IMR-90 (cell line): ENCODE measurements at regions not wholly inside any gene's neighbourhood (a gene's known extent, or its start where the extent isn't known, plus 50 kb on each side); places are given as distances from the start of the nearest gene placed in this dataset.

Experiments used
- ATAC-seq: fragments of 200-7000 bp; cut with Tn5 transposase; 2 replicates; pipeline ENCODE4 v1.9.1; 2020; ENCODE audit warnings: low read depth, mild to moderate bottlenecking, moderate library complexity
- BruUV-seq: library from RNA; stranded (reverse); fragments of 400-500 nt; replicated peaks from 2 replicates; lab custom pipeline; 2021; lab: Mats Ljungman, UMichigan
- CTCF ChIA-PET: fragments of 300-600 bp; formaldehyde crosslinking; extraction: SDS; loops from one replicate; lab custom pipeline; 2021; ENCODE audit warnings: antibody characterized with exemption; lab: Yijun Ruan, JAX
- POLR2A ChIA-PET: fragments of 300-600 bp; sonication (Branson Sonifier 250); formaldehyde crosslinking; loops from one replicate; lab custom pipeline; 2022; ENCODE audit warnings: antibody characterized with exemption; ENCODE audit not compliant: unreplicated experiment; lab: Charles Lee
- DNase-seq: peaks from one replicate; pipeline ENCODE4 v3.0.0; 2013
- H2AFZ ChIP-seq: replicated peaks from 2 replicates; pipeline ENCODE3; 2013; ENCODE audit warnings: low read length, mild to moderate bottlenecking; ENCODE audit not compliant: poor library complexity
- H2AK5ac ChIP-seq: 2 replicates; pipeline ENCODE4 v1.6.1; 2013; ENCODE audit warnings: low read depth, low read length, inconsistent platforms
- H2AK9ac ChIP-seq: replicated peaks from 2 replicates; pipeline ENCODE3; 2013; ENCODE audit warnings: mild to moderate bottlenecking, low read depth, low read length, moderate library complexity; ENCODE audit not compliant: poor library complexity
- H2BK120ac ChIP-seq: 2 replicates; pipeline ENCODE4 v1.6.1; 2013; ENCODE audit warnings: low read depth, low read length, inconsistent platforms
- H2BK15ac ChIP-seq: 3 replicates; pipeline ENCODE4 v1.6.1; 2013; ENCODE audit warnings: low read depth, low read length, inconsistent platforms
- H2BK20ac ChIP-seq: 2 replicates; pipeline ENCODE4 v1.6.1; 2013; ENCODE audit warnings: low read depth, mild to moderate bottlenecking, inconsistent platforms, low read length, moderate library complexity
- H2BK5ac ChIP-seq: 2 replicates; pipeline ENCODE4 v1.6.1; 2013; ENCODE audit warnings: mild to moderate bottlenecking, low read depth, low read length, inconsistent platforms; ENCODE audit not compliant: poor library complexity, severe bottlenecking
- H3K14ac ChIP-seq: replicated peaks from 2 replicates; pipeline ENCODE4 v1.6.1; 2013; ENCODE audit warnings: low read depth, low read length, inconsistent platforms
- H3K18ac ChIP-seq: 2 replicates; pipeline ENCODE4 v1.6.1; 2013; ENCODE audit warnings: low read depth, low read length, control low read depth
- H3K23ac ChIP-seq: 2 replicates; pipeline ENCODE4 v1.6.1; 2013; ENCODE audit warnings: low read depth, low read length, inconsistent platforms
- H3K27ac ChIP-seq: 2 replicates; pipeline ENCODE4 v1.5.1; 2013; ENCODE audit warnings: mild to moderate bottlenecking, control low read depth, low read length; ENCODE audit not compliant: insufficient read depth
- H3K27me3 ChIP-seq: 2 replicates; pipeline ENCODE4 v1.6.1; 2013; ENCODE audit warnings: low read length; ENCODE audit not compliant: control insufficient read depth, insufficient read depth
- H3K36me3 ChIP-seq: 2 replicates; pipeline ENCODE4 v1.6.1; 2013; ENCODE audit warnings: low read length, mixed read lengths; ENCODE audit not compliant: control insufficient read depth, insufficient read depth
- H3K4ac ChIP-seq: 2 replicates; pipeline ENCODE4 v1.6.1; 2013; ENCODE audit warnings: low read depth, low read length, inconsistent platforms
- H3K4me1 ChIP-seq: 2 replicates; pipeline ENCODE4 v1.6.1; 2013; ENCODE audit warnings: low read length, mixed read lengths; ENCODE audit not compliant: control insufficient read depth, insufficient read depth
- H3K4me2 ChIP-seq: 2 replicates; pipeline ENCODE4 v1.6.1; 2013; ENCODE audit warnings: low read depth, mild to moderate bottlenecking, control low read depth, low read length, moderate library complexity
- H3K4me3 ChIP-seq: 2 replicates; pipeline ENCODE4 v1.5.1; 2013; ENCODE audit warnings: low read depth, mild to moderate bottlenecking, control low read depth, low read length, moderate library complexity; ENCODE audit not compliant: insufficient read depth
- H3K56ac ChIP-seq: 2 replicates; pipeline ENCODE4 v1.6.1; 2013; ENCODE audit warnings: low read length, inconsistent platforms; ENCODE audit not compliant: insufficient read depth; ENCODE audit errors: extremely low read depth
- H3K79me1 ChIP-seq, 2 experiments: 2 replicates each; pipeline ENCODE4 v1.6.1; 2013; ENCODE audit warnings: low read length in 2 of 2, inconsistent platforms in 1 of 2, low read depth in 1 of 2
- H3K9ac ChIP-seq: 2 replicates; pipeline ENCODE4 v1.6.1; 2013; ENCODE audit warnings: low read depth, low read length, control low read depth
- H3K9me1 ChIP-seq: 2 replicates; pipeline ENCODE4 v1.6.1; 2013; ENCODE audit warnings: low read length, inconsistent platforms; ENCODE audit not compliant: insufficient read depth
- H3K9me3 ChIP-seq: 2 replicates; pipeline ENCODE4 v1.6.1; 2013; ENCODE audit warnings: low read length; ENCODE audit not compliant: control insufficient read depth, insufficient read depth
- H4K20me1 ChIP-seq: 2 replicates; pipeline ENCODE4 v1.6.1; 2013; ENCODE audit warnings: low read length, inconsistent platforms; ENCODE audit not compliant: insufficient read depth
- H4K5ac ChIP-seq: 2 replicates; pipeline ENCODE4 v1.6.1; 2013; ENCODE audit warnings: mild to moderate bottlenecking, low read depth, low read length, control low read depth
- H4K8ac ChIP-seq, 2 experiments: 2 replicates each; pipeline ENCODE4 v1.6.1; 2013; ENCODE audit warnings: low read depth in 2 of 2, low read length in 2 of 2, control low read depth in 1 of 2, inconsistent platforms in 1 of 2
- H4K91ac ChIP-seq: 2 replicates; pipeline ENCODE4 v1.6.1; 2013; ENCODE audit warnings: low read depth, low read length, inconsistent platforms; ENCODE audit not compliant: insufficient read depth
- BHLHE40 ChIP-seq: fragments of 150-350 bp; IDR thresholded peaks from 2 replicates; pipeline ENCODE4 v1.6.1; 2016; ENCODE audit warnings: mild to moderate bottlenecking, low read depth, low read length
- CHD1 ChIP-seq: IDR thresholded peaks from 2 replicates; pipeline ENCODE4 v1.6.1; 2012; ENCODE audit warnings: low read depth, low read length, improper control_type of control experiment
- MAFK ChIP-seq: IDR thresholded peaks from 2 replicates; pipeline ENCODE4 v1.6.1; 2012; ENCODE audit warnings: low read depth, low read length, improper control_type of control experiment
- MAZ ChIP-seq: IDR thresholded peaks from 2 replicates; pipeline ENCODE4 v1.6.1; 2012; ENCODE audit warnings: low read depth, mild to moderate bottlenecking, low read length, improper control_type of control experiment, moderate library complexity, borderline replicate concordance
- MXI1 ChIP-seq: IDR thresholded peaks from 2 replicates; pipeline ENCODE4 v1.6.1; 2012; ENCODE audit warnings: low read depth, mild to moderate bottlenecking, low read length, moderate library complexity, borderline replicate concordance
- NFE2L2 ChIP-seq: fragments of 150-350 bp; IDR thresholded peaks from 2 replicates; pipeline ENCODE4 v1.6.1; 2016; ENCODE audit warnings: low read depth, mild to moderate bottlenecking, low read length
- USF2 ChIP-seq: fragments of 150-350 bp; IDR thresholded peaks from 2 replicates; pipeline ENCODE4 v1.6.1; 2017; ENCODE audit warnings: mild to moderate bottlenecking, antibody characterized with exemption, low read length, low read depth
- WGBS, 2 experiments: methylation state at CpG; one replicate each; pipeline versions ENCODE4 v1.1.5 to v1.1.7; 2013; ENCODE audit warnings: missing lambda C conversion rate in 2 of 2; ENCODE audit not compliant: insufficient read length in 1 of 2; ENCODE audit errors: extremely low coverage in 2 of 2; 5-methylcytosine and 5-hydroxymethylcytosine counted together
- dilution Hi-C: fragments of 300-500 bp; cut with HindIII; formaldehyde crosslinking; loops from one replicate; pipeline ENCODE4 v1.14.3; 2018; ENCODE audit warnings: low sequenced_read_pairs; ENCODE audit not compliant: unreplicated experiment
- in situ Hi-C: fragments of 300-500 bp; cut with MboI; formaldehyde crosslinking; loops from 3 replicates; pipeline ENCODE4 v1.14.3; 2019; ENCODE audit warnings: low sequenced_read_pairs, inconsistent platforms, mixed read lengths
- intact Hi-C: fragments of 100-400 bp; cut with micrococcal nuclease; formaldehyde crosslinking; loops from 2 replicates; pipeline ENCODE4 v1.10.0; 2022

GRCh38 chr10:78599122-78599853 lies 469.5 kb upstream of the ZMIZ1 start:
- H3K56ac ChIP-seq, result no peak overlapping the region
- ChIA-PET POLR2A (no interaction called here), CTCF (no interaction called here)
- H2AK5ac ChIP-seq, result no peak overlapping the region
- no peak overlapping the region for H2BK20ac ChIP-seq
- no peak overlapping the region for H4K8ac ChIP-seq
- H4K20me1 ChIP-seq, result no peaks in the 10 kb centered on the region
- BruUV-seq, result no TSS peak
- no peak overlapping the region for H3K18ac ChIP-seq
- no peak overlapping the region for H4K5ac ChIP-seq
- DNase-seq, result no peak
- H2BK120ac ChIP-seq, result no peak overlapping the region
- H2BK5ac ChIP-seq, result no peak overlapping the region
- no peak overlapping the region for H3K4me2 ChIP-seq
- H2AFZ ChIP-seq, result no peak overlapping the region
- H3K14ac ChIP-seq, result no peak overlapping the region
- dilution Hi-C loops (no loop called here), intact Hi-C loops (no loop called here), in situ Hi-C loops (no loop called here)
- no peak overlapping the region for H2BK15ac ChIP-seq
- no peak overlapping the region for H4K91ac ChIP-seq
- H3K27ac ChIP-seq, result no peak overlapping the region
- H3K36me3 ChIP-seq, result no peaks in the 10 kb centered on the region
- no peaks in the 10 kb centered on the region; the same call in 1 of the 2 replicates for H3K9me1 ChIP-seq
- no peak overlapping the region for H3K4ac ChIP-seq
- no peak overlapping the region for H2AK9ac ChIP-seq
- no peaks in the 10 kb centered on the region for H3K9me3 ChIP-seq
- no peak overlapping the region for H3K4me3 ChIP-seq
- no peak for TF ChIP-seq BHLHE40
- no peak for TF ChIP-seq MAZ
- no peak for TF ChIP-seq USF2
- no peak for TF ChIP-seq CHD1
- no peak for TF ChIP-seq MXI1
- no peak for TF ChIP-seq NFE2L2
- no peak for TF ChIP-seq MAFK
- H3K79me1 ChIP-seq, result no peaks in the 10 kb centered on the region
- peaks cover 29% of the 10 kb centered on the region for H3K27me3 ChIP-seq
- no peak for ATAC-seq
- no peaks in the 10 kb centered on the region; the same call in 1 of the 2 replicates for H3K4me1 ChIP-seq
- no peak overlapping the region for H3K9ac ChIP-seq
- no peak overlapping the region for H3K23ac ChIP-seq
- no CpG with 5 or more reads among the region's 3 CpGs for WGBS, 2 experiments
